HG02798 (cell line): ENCODE measurements at regions not wholly inside any gene's neighbourhood (a gene's known extent, or its start where the extent isn't known, plus 50 kb on each side); places are given as distances from the start of the nearest gene placed in this dataset.

Experiments used
- ATAC-seq: cut with Tn5 transposase; IDR thresholded peaks from one replicate; pipeline ENCODE4 v1.9.1; 2021; ENCODE audit warnings: mild to moderate bottlenecking; ENCODE audit not compliant: unreplicated experiment, poor library complexity

DNA sequence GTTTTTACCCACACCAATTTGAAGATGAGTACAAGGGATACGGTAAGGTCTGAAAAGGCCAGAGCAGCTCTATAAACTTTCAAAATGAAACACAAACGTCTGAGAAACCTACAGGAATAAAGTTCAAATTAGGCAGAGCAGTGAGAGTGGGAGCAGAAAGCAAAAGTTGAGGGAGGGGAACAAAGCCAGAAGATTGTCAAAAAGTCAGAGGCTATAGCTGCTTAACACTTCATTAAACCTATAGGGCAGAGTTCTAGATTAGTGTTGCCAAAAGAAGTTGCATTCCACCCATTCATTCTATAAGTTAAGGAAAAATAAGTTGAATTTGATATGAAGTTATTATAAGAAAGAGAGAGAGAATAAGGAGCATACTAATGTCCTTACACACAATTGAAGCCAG, 309.6 kb upstream of the CD180 start:
- ATAC-seq = no peak

DNA sequence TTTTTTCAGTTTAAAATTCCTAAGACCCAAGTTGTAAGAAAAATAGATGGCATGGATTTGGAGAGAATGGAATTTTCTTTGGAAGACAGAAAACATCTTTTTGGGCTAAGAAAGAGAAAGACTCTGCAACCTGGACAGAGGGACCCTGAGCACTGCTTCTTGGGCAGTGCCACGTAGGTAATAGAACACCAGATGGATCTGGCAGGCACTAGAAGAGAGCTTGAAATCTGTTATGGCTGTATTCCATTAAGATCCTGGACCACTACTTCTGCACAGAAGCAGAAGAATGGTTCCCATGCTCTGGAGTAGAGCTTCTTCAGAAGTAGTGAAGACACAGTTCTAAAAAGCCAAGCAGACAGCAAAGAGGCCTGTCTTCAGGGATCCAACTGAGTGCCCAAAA, 306.4 kb upstream of the CD180 start:
- ATAC-seq = no peak

DNA sequence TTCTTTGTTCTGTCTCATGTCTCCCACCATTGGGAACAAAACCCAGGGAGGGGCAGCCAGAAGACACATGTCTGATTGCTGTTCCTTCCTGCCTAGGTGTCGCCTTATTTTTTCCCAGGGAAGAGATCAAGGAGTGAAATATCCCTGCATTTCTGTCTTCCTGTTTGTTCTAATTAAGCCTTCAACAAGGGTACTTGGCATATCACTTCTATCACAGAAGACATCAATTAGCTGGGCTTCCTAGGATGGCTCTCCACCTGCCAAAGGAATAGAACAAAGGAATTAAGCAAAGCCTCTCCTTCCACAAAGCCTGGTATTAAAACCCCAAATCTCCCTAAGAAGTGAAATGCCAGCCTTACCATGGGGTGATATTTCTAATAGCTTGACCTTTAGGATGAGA, 299.5 kb upstream of the CD180 start:
- no peak for ATAC-seq

DNA sequence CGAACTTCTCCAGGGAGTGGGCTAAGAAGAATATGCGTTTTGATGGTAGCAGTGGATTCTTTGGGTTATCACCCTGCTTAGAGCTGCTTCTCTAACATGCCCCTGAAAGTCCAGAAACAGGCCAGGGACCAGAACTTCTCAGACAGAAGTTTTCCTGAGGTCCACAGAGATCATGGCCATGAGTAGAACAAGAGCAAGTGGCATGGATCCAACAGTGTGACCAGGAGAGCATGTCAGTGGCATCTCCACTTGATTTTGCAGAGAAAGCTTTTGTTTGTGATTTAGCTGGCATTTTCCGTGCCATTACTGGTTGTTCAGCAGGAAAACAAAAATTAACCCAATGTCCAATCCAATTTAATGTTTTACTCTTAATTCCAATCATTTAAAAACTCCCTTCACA, 298.5 kb upstream of the CD180 start:
- no peak for ATAC-seq

- no peak for ATAC-seq
These were observed 297.7 kb upstream of the CD180 start for GRCh38 chr5:67494186-67494855.

GRCh38 chr5:67493676-67494075, 297.1 kb upstream of the CD180 start:
- no peak for ATAC-seq

- no peak for ATAC-seq
These were observed 294.1 kb upstream of the CD180 start for GRCh38 chr5:67490543-67491321.

DNA sequence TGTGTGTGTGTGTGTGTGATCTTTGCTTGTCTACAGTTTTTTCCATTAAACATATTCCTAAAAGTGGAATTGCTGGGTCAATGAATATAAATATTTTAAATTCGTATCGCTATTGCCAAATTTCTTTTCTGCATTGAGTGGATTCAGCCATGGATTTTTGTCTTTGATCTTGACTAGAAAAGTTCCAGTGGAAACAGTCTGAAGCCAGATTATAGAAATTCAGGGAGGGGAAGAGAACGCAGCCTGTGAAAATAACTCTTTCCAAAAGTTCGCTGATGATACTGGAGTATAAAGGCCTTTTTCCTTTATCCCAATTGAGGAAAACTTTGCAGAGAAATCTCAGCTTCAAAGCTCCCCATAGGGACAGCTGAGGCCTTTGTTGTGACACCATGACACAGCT, 292.3 kb upstream of the CD180 start:
- ATAC-seq = no peak

- ATAC-seq = no peak
These were observed 291.3 kb upstream of the CD180 start for GRCh38 chr5:67487862-67488261.

- ATAC-seq = no peak
These were observed 286.9 kb upstream of the CD180 start for GRCh38 chr5:67483453-67484030.

DNA sequence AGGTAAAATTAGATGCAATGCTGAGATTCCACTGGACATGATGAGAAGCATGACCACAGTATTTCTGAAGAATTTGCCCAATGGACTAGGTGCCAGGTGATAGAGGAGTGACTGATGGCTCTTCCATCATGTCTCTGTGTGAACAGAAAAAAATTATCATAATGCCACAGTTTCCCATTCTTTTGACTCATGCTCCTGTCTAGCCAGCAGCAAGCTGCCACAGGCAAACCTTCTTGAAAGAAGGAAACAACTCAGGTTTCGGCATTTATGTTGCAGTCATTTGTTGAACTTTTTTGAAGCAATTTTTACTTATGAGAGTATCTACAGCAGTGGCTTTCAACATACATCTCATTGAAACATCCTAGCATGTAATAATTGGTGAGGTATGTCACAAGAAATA, 284.8 kb upstream of the CD180 start:
- ATAC-seq = no peak

GRCh38 chr5:67478337-67478736, 281.7 kb upstream of the CD180 start:
- no peak for ATAC-seq

GRCh38 chr5:67476995-67477394, 280.4 kb upstream of the CD180 start:
- ATAC-seq = no peak

DNA sequence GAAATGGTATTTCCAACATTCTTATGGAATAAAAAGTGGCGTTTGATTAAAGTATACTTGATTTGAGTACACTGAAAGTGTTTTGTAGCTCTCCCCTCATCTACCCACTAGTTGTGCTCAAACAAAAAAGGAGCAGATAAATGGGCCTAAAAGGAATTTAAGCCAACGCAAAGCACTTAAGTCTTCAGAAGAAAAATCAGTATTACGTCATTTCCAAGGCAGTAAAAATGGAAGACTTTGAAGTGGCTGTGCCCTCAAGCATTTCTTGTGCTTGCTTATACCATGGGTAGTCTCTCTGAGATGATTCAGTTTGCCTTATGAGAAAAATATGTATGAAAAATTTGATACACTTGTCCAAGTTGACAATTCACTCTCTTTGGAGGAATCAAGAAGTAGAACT, 279.9 kb upstream of the CD180 start:
- no peak for ATAC-seq

- ATAC-seq = no peak
These were observed 278.9 kb upstream of the CD180 start for GRCh38 chr5:67475489-67475888.

DNA sequence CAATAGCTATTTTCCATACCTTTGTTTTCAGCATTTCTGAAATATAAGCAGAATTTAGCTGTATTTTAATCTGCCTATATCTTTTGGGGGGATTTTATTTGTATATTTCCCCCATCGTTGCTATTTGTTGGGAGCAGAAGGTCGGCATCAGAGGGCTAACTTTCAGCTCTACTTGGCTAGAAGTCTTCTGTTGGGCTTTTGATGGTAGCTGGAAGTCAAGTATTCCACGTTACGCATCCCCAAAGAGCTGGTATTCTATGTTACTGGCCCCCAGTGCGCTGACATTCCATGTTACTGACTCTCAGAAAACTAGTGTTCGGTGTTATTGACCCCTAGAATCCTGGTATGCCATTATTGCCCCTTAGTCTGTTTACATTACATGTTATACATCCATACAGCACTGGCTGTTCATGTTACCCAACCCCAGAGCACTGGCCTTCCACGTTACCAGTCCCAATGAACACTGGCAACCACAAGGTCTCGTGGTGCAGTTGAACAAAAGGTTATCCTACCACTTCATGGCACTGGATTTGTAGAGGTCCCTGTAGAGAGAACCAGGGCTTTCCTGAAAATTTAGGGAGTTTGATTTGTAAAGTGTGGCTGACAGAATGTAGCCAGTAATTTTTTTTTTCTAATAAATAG, 278.1 kb upstream of the CD180 start:
- ATAC-seq = no peak

DNA sequence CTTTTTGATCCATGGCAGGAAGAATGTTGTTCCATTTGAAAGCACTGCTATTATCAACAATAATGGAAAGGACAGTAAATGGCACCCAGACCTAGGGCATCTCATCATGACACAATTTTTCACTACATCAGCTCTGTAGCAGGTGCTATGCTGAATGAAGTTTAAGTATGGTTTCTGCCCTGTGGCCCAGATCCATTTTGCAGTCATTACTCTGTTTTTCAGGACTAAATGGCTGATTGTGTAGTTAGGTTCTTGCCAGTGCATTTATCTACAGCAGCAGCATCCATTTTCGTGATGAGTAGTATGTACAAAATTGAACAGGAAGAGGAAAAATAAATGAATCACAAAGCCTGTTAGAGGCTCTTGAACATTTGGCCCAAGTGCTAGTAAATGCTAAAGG, 270.5 kb upstream of the CD180 start:
- no peak for ATAC-seq

DNA sequence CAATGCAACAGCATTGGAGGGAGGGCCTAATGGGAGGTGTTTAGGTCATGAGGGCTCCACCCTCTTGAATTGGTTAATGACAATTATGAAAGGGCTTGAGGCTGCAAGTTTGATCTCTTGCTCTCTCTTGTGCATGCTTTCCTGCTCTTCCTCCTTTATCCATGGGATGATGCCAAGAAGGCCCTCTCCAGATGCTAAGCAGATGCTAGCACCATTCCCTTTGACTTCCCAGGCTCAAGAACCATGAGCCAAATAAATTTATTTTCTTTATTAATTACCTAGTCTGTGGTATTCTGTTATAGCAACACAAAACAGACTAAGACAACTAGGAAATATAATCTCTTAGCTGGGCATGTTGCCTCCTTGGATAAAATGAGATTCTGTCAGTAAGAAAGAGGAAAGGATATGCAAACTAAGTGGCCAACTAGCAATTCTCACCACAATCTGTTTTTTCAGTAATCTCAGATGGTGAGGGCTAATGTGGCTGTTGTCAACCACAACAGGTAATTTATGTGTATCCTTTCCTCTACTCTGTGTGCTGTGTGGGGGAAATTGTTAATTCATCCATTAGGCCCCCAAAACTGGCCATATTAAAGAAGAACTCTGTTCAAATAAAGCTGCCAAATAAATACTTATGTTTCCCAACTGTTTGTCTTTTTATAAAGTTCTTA, 269.1 kb upstream of the CD180 start:
- no peak for ATAC-seq

DNA sequence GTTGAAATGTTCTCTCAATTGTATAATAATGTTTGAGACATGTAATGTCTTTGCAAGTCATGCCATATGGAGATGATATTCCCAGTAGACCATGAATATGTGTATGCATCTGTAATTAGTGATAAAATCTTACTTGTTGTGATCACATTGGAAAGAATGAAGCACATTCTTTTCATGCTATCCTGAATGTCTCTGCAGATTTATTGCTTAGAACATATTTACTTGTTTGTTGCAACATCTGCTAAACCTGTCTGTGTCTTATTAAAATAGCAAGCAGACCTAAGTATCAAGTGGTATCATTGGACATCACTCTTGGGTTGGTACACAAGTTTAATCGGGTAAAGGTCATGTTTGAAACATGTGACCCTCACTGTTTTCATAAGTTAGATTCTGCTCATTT, 265.5 kb upstream of the CD180 start:
- no peak for ATAC-seq

DNA sequence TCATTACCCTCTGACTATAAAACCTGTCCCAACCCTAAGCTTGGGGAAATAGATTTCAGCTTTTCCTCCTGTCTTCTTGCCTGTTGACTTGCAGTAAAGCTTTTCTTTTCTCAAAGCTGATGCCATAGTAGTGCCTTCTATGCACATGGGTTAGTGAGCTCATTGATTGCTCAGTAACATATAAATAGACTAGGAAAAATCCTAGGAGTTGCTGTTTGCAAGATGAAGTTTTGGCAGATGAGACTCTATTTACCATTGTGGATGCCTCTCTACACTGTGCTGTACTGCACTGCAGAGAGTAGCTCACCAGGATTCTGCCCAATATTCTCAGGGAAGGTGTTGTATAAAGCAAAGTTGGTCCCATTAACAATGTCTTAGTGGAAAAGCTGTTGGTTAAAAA, 262.7 kb upstream of the CD180 start:
- ATAC-seq = no peak

DNA sequence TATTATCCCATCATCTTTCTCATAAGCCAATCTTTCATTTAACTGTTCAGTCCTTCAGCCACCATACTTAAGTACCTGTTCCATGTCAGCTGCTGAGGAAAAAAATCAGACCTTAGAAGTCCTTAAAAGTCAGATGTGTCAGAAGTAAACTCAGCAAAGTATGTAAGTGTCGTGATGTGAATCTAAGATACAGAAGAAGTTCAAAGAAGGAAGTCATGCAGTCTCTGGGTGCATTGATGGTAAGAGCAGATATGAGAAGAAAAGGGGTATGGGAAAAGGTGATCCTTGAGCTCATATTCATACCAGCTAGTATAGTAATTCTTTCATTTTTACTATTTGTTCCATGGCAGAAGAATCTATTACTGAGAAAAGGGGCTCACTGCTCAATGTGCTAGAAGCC, 259.4 kb upstream of the CD180 start:
- ATAC-seq = no peak
